ENCODE measurements at regions not wholly inside any gene's neighbourhood (a gene's known extent, or its start where the extent isn't known, plus 50 kb on each side); places are given as distances from the start of the nearest gene placed in this dataset.
A peak's percentile ranks its signal among the peaks of the same experiment; 100 is the strongest.

DNA sequence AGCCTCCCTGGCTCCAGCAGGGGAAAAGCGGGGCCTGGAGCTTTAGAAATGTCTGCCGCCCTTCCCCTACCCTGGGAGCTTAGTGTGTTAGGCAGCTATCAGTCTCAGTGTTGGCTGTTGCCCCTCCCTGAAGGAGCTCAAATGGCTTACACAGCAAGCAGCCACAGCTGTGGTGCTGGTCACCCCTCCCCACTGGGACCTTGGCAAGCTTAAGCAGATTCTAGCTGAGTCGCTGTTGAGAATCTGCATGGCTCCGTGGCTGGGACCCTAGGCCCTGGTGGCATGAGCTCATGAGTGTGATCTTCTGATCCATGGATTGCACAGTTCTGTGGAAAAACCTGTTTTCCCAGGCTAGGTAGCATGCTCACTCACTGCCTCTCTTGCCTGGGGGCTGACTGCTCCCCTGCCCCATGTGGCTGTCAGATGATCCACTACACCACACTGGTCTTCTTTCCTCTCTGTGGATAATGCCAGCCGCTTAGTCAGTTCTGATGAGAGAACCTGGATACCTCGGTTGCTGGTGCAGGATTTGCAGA lies 714.0 kb downstream of the MAFB start:
- Histone ChIP-seq H3K4me2 (no peak overlapping the region), H3K4me1 (ENCODE audit: insufficient read depth) (no peaks in the 10 kb centered on the region), H3K27me3 (no peaks in the 10 kb centered on the region), H3K4me3 (no peak overlapping the region), H4K20me1 (ENCODE audit: insufficient read depth, poor library complexity, severe bottlenecking) (no peaks in the 10 kb centered on the region), H3K27ac (no peak overlapping the region), H3K9me3 (ENCODE audit: low read depth) (no peaks in the 10 kb centered on the region), H3K36me3 (replicated peaks; ENCODE audit: insufficient read depth, low read depth) (no peaks in the 10 kb centered on the region), H3K79me2 (no peaks in the 10 kb centered on the region), H3K9me2 (replicated peaks; ENCODE audit: insufficient read depth) (no peaks in the 10 kb centered on the region), H2AFZ (no peak overlapping the region)
- DNase-seq (ENCODE audit: low spot score): no peak
- 86% methylated on average over 6 of the region's 6 CpGs for WGBS (ENCODE audit: low lambda C conversion rate, missing lambda C conversion rate)
- TF ChIP-seq EZH2phosphoT487 (IDR thresholded peaks at IDR 0.05; ENCODE audit: low read depth, severe bottlenecking, unreplicated experiment): no peak
- TF ChIP-seq EZH2 (IDR thresholded peaks at IDR 0.05; ENCODE audit: borderline replicate concordance): no peak
- TF ChIP-seq, protein P1, sequence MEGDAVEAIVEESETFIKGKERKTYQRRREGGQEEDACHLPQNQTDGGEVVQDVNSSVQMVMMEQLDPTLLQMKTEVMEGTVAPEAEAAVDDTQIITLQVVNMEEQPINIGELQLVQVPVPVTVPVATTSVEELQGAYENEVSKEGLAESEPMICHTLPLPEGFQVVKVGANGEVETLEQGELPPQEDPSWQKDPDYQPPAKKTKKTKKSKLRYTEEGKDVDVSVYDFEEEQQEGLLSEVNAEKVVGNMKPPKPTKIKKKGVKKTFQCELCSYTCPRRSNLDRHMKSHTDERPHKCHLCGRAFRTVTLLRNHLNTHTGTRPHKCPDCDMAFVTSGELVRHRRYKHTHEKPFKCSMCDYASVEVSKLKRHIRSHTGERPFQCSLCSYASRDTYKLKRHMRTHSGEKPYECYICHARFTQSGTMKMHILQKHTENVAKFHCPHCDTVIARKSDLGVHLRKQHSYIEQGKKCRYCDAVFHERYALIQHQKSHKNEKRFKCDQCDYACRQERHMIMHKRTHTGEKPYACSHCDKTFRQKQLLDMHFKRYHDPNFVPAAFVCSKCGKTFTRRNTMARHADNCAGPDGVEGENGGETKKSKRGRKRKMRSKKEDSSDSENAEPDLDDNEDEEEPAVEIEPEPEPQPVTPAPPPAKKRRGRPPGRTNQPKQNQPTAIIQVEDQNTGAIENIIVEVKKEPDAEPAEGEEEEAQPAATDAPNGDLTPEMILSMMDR (IDR thresholded peaks at IDR 0.05; ENCODE audit: poor library complexity): no peak

DNA sequence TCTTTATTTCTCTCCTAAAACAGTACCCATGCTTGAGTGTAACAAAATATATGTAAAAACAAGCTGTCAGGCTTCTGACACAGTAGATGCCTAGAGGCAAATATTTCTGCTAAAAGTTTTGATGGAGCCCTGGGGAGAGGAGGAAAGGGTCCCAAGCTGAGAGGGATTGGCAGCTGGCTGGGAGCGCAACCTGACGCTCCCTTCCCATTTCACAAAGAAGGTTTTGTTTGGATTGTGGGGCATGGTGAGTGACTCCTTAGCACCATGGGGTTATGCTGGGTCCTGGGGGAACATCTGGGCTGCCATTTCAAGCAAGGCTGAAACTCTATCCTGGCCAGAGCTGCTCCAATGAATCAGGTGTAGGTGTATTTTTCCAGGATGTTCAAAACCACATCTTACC lies 720.5 kb downstream of the MAFB start:
- Histone ChIP-seq H3K27ac (no peak overlapping the region), H3K36me3 (replicated peaks; ENCODE audit: insufficient read depth, low read depth) (no peaks in the 10 kb centered on the region), H3K79me2 (no peaks in the 10 kb centered on the region), H3K9me3 (ENCODE audit: low read depth) (no peaks in the 10 kb centered on the region), H3K4me3 (no peak overlapping the region), H3K4me2 (no peak overlapping the region), H4K20me1 (ENCODE audit: insufficient read depth, poor library complexity, severe bottlenecking) (no peaks in the 10 kb centered on the region), H3K9me2 (replicated peaks; ENCODE audit: insufficient read depth) (no peaks in the 10 kb centered on the region), H2AFZ (no peak overlapping the region), H3K4me1 (ENCODE audit: insufficient read depth) (no peaks in the 10 kb centered on the region), H3K27me3 (no peaks in the 10 kb centered on the region)
- TF ChIP-seq EZH2 (IDR thresholded peaks at IDR 0.05; ENCODE audit: borderline replicate concordance) (no peak), EZH2phosphoT487 (IDR thresholded peaks at IDR 0.05; ENCODE audit: low read depth, severe bottlenecking, unreplicated experiment) (no peak)
- TF ChIP-seq, protein P1 (IDR thresholded peaks at IDR 0.05; ENCODE audit: poor library complexity): no peak
- WGBS (ENCODE audit: low lambda C conversion rate, missing lambda C conversion rate): 78% methylated on average over 2 of the region's 2 CpGs
- DNase-seq (ENCODE audit: low spot score): no peak

DNA sequence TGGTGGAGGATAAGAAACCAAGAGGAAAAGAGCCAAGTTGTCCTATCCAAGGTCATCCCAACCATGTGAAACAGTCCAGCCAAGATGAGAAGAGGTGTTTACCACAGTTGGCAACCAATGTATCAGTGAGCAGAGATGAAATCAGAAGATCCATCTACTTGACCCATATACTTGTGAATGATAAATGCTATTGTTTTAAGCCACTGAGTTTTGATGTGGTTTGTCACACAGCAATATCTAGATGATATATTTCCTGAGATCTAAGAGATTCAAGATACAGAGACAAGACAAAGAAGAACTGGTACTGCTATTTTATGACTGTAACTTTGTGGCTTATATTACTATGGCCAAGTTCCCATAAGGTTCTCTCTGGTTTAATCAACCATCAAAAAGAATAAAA lies 721.2 kb downstream of the MAFB start:
- Histone ChIP-seq H3K79me2 (no peaks in the 10 kb centered on the region), H3K9me2 (replicated peaks; ENCODE audit: insufficient read depth) (no peaks in the 10 kb centered on the region), H3K27ac (no peak overlapping the region), H3K36me3 (replicated peaks; ENCODE audit: insufficient read depth, low read depth) (no peaks in the 10 kb centered on the region), H3K27me3 (no peaks in the 10 kb centered on the region), H2AFZ (no peak overlapping the region), H3K9me3 (ENCODE audit: low read depth) (no peaks in the 10 kb centered on the region), H3K4me1 (ENCODE audit: insufficient read depth) (no peaks in the 10 kb centered on the region), H3K4me2 (no peak overlapping the region), H3K4me3 (no peak overlapping the region), H4K20me1 (ENCODE audit: insufficient read depth, poor library complexity, severe bottlenecking) (no peaks in the 10 kb centered on the region)
- no peak for DNase-seq (ENCODE audit: low spot score)
- TF ChIP-seq, protein P1 (IDR thresholded peaks at IDR 0.05; ENCODE audit: poor library complexity): no peak

DNA sequence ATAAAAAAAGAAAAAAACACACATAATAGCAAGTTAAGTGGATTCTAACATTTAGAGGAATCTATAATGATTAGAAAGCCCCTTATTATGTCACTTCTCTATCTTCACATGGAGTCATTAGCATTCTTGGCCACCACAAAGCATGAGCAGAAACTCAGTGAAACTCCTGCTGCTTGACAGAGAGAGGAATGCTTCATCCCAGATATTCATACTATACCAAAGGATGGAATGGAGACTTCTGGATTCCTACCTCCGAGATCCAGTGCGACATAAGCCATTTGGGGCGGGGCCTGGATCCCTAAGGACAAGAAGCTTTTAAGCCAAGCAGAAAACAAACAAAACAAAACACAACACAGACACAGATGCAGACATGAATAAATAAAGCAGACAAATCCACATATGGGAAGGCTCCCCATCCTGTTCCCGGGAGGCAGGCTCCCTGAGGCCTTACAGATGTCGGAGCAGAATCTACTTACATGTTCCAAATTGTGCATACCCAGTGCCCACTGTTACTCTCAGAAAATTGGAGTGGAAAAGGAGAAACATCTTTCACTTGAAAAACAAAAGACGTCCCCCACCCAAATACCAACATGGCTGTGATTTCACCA lies 727.3 kb downstream of the MAFB start:
- Histone ChIP-seq H3K27ac (no peak overlapping the region), H3K4me1 (ENCODE audit: insufficient read depth) (peaks cover 10% of the 10 kb centered on the region), H2AFZ (no peak overlapping the region), H3K4me3 (no peak overlapping the region), H3K9me2 (replicated peaks; ENCODE audit: insufficient read depth) (no peaks in the 10 kb centered on the region), H3K36me3 (replicated peaks; ENCODE audit: insufficient read depth, low read depth) (no peaks in the 10 kb centered on the region), H3K4me2 (peak overlapping the region; percentile 17), H3K79me2 (no peaks in the 10 kb centered on the region), H3K9me3 (ENCODE audit: low read depth) (no peaks in the 10 kb centered on the region), H4K20me1 (ENCODE audit: insufficient read depth, poor library complexity, severe bottlenecking) (no peaks in the 10 kb centered on the region), H3K27me3 (no peaks in the 10 kb centered on the region)
- no peak for DNase-seq (ENCODE audit: low spot score)
- WGBS (ENCODE audit: low lambda C conversion rate, missing lambda C conversion rate): 77% methylated on average over 6 of the region's 6 CpGs
- TF ChIP-seq EZH2phosphoT487 (IDR thresholded peaks at IDR 0.05; ENCODE audit: low read depth, severe bottlenecking, unreplicated experiment): no peak
- no peak for TF ChIP-seq EZH2 (IDR thresholded peaks at IDR 0.05; ENCODE audit: borderline replicate concordance)
- TF ChIP-seq, protein P1 (IDR thresholded peaks at IDR 0.05; ENCODE audit: poor library complexity): no peak
